M059J (cell line): ENCODE measurements at regions not wholly inside any gene's neighbourhood (a gene's known extent, or its start where the extent isn't known, plus 50 kb on each side); places are given as distances from the start of the nearest gene placed in this dataset.

Experiments used
- DNase-seq: peaks from one replicate; pipeline ENCODE4 v3.0.0-alpha.2; 2012; ENCODE audit warnings: low read depth

DNA sequence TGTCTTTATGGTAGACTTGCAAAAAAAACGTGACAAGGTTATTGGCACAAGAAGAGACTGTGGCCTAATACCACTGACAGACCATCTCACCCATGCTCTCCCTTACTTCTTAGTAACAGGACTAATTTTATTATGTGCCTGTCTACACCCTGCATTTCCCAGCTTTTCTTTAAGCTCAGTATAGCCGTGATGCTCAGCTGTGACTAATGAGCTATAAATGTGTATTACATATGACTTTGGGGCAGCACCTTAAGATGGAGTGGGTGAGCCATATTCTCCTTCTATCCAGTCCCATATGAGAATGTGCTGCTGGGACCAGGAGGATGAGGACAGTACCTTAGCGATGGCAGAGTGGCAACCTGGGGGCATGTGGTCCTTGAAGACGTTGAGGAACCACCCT, 293.5 kb downstream of the RNF144A start:
- no peak for DNase-seq

DNA sequence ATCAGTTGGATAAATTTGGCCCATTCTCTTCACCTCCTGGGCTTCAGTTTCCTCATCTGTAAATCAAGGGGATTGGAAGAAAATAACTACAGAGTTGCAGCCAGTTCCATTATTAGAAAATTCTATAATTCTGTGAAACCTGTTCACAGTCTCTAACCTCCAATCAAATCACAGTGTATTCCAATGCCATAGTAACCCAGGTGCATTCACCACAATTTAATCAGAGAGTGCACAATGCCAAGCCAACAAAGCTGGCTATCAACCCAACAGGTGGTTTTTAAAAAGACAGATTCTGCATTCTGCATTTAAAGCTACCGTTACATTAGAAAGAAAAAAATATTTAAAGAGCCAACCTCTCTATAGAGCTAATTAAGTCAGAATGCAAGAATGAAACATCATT, 308.6 kb downstream of the RNF144A start:
- no peak for DNase-seq

DNA sequence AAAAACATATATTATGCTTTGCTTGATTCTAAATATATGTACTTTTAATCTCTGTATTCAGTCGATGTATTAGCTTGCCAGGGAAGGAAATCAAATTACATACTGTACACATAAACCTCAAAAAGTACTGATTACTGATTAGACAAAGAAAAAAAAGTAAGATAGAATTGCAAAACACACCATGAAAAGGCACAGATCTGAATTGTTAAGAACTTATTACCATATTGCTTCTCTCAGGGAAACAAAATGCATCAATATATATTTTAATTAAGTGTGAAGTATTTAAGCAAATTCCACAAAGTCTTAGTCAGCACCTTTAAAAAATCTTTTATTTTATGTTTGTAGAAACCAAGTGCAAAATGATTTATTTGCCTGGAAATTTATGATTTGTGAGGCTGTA, 309.3 kb downstream of the RNF144A start:
- no peak for DNase-seq

DNA sequence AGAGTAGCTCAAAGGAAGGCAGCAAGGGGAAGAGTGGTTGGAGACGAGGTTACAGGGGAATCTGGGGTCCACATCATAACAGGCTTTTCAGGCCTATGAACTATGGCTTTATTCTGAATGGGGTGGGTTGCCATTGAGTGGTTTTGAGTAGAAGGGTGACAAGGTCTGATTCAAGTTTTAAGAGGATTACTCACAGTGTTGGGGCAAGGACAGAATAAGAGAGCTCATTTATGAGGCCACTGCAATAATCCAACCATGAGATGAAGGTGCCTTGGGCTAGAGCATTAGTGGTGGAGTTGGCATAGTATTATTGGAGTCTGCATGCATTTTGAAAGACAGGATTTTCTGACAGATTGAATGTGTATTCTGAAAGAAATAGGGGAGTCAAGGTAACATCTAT, 315.9 kb downstream of the RNF144A start:
- DNase-seq: no peak

DNA sequence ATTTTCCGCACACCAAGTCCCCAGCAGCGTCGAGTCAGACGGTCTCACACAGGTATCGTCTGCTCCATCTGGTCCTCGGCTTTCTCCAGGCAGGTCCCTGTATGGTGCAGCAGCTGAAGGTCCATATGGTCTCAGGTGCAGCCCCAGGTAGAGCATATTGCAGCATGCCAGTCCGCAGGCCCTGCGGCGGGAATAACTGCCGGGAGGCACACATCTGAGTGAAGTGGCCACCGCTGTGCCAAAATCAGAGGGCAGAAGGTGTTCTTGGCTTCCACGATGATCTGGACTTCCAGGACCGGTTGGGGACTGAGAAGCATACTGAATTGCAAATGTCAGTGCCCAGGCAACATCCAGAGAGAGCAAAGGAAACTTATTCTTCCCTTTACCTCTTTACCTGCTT, 320.3 kb downstream of the RNF144A start:
- DNase-seq: no peak

DNA sequence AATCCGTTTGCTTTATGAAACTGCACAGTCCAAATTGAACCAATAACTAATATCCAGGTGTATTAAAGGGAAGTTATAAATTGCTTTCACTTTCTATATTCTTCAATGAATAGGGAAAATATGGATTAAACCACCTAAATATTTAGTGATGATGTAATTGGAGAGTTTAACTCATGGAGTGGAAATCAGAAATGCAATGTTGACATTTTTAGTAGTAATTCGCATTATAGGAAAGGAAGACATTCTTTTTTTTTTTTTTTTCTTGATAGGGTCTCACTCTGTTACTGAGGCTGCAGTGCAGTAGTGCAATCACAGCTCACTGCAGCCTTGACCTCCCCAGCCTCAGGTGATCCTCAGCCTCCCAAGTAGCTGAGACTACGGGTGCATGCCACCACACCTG, 321.9 kb downstream of the RNF144A start:
- DNase-seq: no peak

DNA sequence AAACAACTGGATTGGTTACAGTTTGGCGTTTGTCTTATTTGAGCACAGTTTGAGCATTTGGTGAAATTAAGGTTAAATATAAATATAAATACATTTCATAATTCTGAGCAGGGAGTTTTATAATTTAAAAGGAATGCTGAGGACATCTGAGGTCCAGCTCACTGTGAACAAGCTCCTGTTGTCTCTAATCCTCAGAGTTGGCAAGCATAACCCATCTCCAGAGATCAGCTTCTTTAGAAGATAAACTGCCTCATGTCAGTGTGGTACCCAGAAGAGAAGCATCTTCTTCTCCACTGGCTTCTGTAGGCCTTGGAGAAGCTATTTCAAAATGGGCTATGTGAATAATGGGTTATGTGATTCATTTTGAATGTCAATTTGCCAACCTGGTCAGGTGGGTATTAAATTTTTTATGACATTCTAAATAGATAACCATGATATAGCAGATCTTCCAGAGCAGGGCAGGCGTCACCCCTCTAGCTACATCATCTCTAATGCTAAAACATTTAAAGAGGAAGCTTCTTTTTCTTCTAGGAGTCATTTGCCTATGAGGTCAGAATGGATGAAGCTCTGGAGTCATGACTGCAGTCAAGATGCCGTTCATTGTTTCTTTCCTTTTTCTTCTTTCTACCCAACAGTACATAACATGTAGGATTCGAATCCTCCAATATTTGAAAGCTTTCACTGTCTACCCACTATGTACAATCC, 324.0 kb downstream of the RNF144A start:
- DNase-seq: no peak

DNA sequence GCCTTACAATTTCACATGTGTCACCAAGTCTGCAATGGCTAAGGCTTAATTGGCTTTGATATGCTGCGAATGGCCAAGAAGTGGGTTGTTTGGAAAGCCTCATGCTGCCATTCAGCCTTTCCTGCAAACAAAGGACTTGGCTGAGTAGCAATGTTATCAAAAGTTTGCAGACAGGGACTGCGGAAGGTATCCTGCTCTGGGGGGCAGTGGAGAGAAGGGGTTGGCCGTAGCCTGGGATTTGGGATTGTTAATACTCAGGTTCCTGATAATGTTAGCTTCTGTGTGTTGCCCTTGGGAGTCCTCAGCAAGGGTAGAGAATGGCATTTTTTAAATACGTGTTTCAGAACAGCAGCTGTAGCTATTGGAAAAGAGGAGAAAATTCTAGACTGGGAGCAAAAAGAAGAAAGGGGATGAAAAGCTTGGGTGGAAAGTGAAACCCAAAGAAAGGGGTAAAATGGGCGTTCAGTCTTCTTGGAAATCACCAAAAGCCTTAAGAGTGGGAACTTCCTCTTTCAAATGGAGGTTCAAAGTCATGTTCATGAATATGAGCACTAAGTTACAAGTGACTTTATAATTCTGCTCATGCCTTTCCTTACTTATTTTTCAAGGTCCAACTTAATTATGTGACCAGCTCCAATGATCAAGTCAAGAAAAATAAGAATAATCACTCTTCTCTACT, 325.1 kb downstream of the RNF144A start:
- DNase-seq: no peak

DNA sequence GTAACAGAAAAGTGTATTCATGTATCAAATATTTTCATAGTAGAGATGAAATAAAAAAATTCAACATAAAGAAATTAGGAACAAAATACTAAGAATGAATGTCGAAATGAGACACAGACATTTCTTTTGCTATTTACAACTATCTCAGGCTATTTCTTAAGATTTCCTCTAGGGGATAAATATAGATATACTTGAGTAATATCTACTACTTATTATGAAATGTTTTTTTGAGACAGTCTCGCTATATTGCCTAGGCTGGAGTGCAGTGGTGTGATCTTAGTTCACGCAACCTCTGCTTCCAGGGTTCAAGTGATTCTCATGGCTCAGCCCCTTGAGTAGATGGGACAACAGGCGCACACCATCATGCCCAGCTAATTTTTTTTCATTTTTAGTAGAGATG, 326.1 kb downstream of the RNF144A start:
- DNase-seq: no peak

DNA sequence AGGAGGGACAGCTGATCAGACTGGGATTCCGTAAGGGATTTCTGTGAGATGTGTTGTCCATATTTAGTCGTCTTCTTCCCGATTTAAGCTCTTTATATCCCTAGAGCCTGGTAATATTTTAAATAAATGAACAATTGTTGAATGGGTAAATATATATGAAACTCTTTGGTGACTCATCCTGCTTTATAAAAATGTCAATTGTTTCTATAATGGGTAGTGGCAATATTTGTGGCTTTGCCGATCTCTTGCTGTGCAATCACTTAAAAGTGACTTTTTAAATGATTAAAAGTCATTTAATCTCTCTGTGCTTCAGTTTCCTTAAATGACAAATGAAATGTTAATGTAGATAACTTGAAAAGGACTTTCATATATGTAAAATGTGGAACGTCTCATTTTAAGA, 339.2 kb downstream of the RNF144A start:
- no peak for DNase-seq

DNA sequence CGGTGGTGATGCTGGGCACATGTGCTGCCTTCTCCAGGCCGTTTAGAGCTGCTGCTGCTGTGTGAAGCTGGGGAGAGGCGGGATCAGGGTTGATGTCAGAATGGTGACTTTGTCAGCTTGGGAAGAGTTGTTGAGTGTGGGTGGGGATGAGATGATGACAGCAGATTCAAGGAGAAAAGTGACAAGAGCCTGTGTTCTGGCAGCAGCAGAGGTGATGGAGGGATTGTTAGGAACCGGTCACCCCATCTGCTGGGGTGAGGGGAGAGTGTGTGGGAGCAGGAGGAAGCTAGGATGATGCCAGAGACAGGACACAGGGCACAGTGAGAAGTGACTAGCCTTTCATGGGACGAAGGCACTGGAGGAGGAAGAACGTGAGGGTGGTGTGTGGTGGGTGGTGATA, 345.5 kb downstream of the RNF144A start:
- DNase-seq: no peak

DNA sequence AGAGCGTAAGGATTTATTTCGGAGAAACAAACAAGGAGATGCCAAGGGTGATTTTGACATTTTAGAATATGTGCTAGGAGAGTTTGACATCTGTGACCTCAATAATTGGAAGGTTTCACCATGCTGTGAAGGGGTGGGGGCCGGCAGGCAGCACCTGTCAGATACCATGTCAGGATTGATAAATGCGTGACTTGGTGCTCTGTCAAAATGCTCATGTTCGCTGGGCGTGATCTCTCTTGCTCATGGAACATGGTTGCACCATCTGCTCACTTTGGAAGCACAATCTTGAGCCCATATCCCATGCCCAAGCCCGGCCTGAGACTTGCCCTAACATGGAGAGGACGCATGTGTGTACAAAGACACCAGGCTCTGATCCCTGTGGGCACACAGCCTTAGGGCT, 347.6 kb downstream of the RNF144A start:
- no peak for DNase-seq

DNA sequence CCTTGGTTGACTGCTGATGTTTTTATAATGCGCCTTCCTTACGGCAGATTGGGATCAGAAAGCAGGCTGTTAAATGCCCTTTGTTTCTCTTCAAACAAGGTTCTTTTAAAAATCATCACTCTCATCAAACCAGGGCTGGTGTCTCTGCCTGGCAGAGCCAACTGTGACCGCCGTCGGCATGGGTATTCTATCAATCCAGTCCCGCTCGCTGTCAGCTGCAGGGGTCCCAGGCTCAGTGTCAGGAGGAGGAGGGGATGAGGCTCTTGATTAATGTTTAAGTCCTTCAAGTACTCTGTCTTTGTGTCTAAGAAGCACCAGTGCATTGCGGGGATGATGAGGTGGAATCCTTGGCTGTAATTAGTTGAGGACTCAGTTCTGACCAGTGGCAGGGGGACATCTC, 348.1 kb downstream of the RNF144A start:
- DNase-seq: no peak

DNA sequence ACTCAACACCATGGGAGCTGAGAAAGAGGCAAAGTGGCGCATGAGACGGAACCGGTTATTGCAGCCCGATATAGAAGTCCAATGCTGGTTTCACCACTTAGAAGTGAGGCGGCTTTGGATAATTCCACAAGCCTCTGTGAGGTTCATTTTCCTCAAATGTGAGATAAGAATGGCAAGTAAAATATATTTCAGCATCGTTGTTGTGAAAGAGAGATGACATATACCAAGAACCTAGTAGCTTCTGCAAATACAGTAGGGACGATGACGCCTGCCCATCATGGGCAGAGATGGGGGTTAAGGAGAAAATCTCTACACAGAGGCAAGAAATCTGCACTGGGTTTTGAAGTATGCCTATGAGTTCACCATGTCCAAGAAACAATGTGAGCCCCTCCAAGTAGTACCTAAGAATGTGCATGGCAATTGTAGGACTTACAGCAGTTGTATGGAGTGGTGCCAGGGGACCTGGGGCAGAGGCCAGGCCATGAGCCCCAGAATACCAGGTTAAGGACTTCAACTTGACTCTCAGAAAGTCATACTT, 352.0 kb downstream of the RNF144A start:
- no peak for DNase-seq

DNA sequence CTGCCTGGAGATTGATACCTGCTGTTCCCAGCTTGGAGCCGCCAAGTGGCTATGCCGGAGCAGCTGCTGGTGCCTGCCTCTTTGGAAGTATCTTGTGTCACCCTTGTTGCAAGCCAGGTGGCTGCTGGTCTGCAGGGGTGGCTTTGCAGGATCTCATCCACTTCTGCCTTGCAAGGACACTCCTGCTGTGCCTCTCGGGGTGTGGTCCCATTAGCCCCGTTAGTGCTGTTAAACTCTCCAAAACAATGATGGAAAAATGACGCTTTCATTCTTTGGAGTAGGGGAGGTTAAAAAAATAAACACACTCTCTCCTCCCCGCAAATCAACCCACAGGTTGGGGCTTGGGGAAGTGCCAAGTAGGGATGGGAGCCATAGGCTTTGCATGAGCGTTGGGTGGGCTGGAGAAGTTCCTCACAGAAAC, 352.8 kb downstream of the RNF144A start:
- DNase-seq: no peak

DNA sequence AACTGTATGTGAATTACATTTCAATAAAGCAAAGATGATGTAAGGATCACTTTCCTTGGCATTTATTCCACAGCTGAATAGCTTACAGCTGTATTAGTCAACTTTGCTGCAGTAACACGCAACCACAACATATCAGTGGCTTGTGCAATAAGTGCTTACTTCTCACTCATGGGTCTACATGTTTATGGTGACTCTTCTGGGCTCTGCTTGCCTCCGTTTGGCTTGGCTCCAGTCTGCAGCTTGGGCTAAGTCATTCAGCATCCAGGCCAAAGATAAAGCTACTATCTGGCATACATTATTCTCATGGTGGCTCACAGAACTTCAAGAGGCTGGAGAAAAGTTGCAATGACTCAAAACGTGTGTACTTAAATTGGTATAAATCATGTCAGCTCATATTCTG, 355.0 kb downstream of the RNF144A start:
- no peak for DNase-seq

DNA sequence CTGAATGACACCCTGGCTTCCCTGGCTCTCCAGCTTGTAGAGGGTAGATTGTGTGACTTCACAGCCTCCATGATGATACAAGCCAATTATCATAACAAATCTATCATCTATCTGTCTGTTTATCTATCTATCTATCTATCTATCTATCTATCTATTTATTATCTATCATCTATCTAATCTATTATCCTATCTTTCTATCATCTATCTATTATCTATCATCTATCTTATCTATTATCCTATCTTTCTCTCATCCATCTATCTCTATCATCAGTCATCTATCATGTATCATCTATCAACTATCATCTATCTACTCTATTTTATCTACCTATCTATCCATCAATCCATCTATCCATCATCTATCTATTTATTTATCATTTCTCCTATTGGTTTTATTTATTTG, 361.8 kb downstream of the RNF144A start:
- DNase-seq: no peak

DNA sequence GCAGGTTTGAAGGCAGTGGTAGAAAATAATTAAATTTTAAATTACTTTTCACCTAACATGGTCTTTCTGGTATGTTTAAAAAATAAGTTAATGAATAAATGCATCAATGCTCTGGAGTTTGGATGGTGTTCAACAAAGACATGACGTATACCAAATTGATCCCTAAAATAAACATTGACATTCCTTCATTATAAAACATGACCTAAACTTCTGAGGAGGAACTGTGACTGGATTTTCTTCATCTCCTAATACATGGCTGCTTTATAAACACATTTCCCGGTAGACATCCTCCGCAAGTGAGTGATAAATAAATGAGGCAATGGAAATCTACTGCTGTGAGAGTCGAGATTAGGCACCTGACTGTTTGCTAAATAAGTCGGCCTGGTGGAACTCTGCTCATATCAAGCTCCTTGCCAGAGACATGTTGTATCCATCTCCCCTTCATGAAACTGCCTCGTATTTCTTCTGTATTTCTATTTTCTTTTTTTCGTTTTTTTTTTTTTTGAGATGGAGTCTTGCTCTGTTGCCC, 362.3 kb downstream of the RNF144A start:
- no peak for DNase-seq

DNA sequence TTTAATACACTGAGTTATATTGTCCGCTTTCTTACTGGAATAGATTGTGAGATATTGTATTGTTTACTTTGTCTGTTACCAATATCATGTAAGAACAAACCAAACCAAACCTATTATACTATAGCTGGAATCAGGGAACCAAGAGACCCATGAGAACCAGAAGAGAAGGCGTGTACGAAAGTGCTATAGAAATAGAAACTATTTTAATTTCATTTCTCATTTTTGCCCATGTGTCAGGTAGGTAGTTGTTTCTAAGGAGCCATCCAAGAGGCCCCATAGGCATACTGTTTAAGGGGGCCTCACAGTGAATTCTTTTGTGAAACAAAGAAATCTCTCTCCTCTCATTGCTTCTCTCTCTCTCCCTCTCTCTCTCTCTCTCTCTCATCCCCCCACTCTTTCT, 363.6 kb downstream of the RNF144A start:
- DNase-seq: no peak

DNA sequence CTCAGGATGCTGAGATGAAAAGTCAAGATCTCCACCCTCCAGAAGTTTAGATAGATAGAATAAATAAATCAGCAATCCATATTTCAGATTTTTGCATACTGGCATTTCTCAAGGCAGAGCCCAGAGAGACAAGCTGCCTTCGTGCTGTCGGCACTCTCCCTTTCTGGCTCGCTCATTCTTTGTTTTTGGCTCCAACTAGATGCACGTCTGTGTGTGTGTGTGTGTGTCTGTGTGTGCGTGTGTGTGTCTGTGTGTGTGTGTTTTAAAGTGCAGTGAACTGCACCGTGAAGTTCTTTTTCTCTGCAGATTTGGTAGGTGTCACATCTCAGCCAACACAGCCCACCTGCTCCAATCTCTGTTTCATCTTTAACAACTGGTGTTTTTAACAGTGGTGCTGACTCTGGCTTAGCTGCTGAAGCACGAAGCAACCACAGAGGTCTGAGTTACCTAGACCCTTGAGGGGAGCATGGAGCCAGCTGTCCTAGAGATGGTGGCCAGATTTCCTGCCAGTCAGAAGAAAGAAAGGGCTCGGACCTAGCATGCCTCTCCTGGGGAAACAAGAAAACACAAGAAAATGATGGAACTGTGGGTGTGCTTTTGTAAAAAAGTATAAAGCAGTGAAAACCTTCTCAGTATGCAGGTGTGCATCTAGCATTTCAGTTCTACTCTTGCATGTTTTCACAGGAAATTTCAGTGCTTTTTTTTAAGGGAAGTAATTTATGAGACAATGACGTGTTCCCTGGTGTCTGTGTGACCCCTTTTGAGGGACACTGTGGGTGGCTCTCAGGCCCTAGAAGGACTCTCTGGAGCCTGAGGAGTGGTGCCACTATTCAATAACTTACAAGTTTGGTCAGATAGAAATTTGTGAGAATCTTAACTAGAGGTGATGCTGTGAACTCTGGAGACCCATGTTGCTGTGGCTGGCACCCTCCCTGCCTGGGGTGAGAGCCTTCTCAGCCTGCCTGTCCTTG, 364.3 kb downstream of the RNF144A start:
- DNase-seq: no peak

DNA sequence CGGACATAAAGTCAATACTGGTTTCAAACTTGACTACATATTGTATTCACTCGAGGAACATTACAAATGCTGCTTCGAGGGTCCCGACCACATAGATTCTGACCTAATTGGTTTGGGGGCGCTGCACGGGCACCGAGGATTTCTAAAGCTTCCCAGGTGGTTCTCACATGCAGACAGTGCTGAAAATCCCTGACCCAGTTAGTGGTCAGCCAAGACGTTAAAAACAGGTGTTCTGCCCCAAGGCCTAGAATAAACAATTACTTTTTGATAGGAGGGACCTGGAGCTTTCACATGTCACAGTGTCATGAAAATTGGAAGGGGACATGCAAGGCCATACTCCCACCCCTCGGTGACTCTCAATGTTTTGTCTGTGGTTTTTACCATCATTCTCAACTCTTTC, 368.9 kb downstream of the RNF144A start:
- DNase-seq: no peak

DNA sequence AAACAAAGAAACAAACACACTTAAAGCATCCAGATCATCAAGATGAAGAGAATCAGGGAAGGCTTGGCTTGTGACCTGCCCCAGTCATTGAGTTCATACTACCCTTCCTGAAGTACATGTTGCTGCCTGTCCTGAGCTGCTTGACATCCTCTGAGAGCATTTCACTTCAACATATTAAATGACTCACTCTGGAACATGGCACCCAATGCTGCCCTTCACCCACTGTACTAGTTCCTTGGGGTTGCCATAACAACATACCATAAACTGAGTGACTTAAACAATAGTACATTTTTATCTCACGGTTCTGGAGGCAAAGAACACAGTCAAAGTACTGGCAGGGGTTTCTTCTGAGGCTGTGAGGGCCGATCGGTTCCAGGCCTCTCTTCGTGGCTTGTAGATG, 371.3 kb downstream of the RNF144A start:
- DNase-seq: peak; percentile 0
